ENCODE measurements at regions not wholly inside any gene's neighbourhood (a gene's known extent, or its start where the extent isn't known, plus 50 kb on each side); places are given as distances from the start of the nearest gene placed in this dataset.

- Histone ChIP-seq H3K4me3 (ENCODE audit: low read depth, low read length) (no peak overlapping the region), H3K9me3 (ENCODE audit: control insufficient read depth, insufficient read depth, low read depth, low read length) (no peaks in the 10 kb centered on the region), H3K27ac (ENCODE audit: extremely low read depth, low read depth, low read length) (no peak overlapping the region), H3K4me1 (ENCODE audit: control insufficient read depth, insufficient read depth, low read length) (no peaks in the 10 kb centered on the region), H3K36me3 (ENCODE audit: control insufficient read depth in 2 of 2, insufficient read depth in 1 of 2, low read length in 2 of 2) (no peaks in the 10 kb centered on the region)
- POLR2A ChIA-PET, result no interaction called here
- TF ChIP-seq ZBTB49 (tag by site-specific recombination; IDR thresholded peaks at IDR 0.05; ENCODE audit: low read depth) (no peak), ZBTB48 (tag by site-specific recombination; IDR thresholded peaks at IDR 0.05) (no peak), ZNF701 (tag by site-specific recombination; IDR thresholded peaks at IDR 0.05) (no peak), ZNF610 (tag by site-specific recombination; IDR thresholded peaks at IDR 0.05; ENCODE audit: borderline replicate concordance) (no peak), ZNF184 (tag by site-specific recombination; IDR thresholded peaks at IDR 0.05) (no peak), ZNF530 (tag by site-specific recombination; IDR thresholded peaks at IDR 0.05; ENCODE audit: low read depth) (no peak), ZNF266 (tag by site-specific recombination; IDR thresholded peaks at IDR 0.05; ENCODE audit: low read depth) (no peak), SP2 (tag by site-specific recombination; IDR thresholded peaks at IDR 0.05) (no peak), GFI1B (tag by site-specific recombination; IDR thresholded peaks at IDR 0.05) (no peak), ZNF274 (IDR thresholded peaks at IDR 0.05; ENCODE audit: low read length) (no peak), ZNF274 (tag by site-specific recombination; IDR thresholded peaks at IDR 0.05; ENCODE audit: borderline replicate concordance) (no peak)
- CTCF ChIA-PET, result no interaction called here
Observed at GRCh38 chr5:109630093-109630492, 59.6 kb upstream of the MAN2A1 start.

- no peak overlapping the region for H3K4me3 ChIP-seq (ENCODE audit: low read depth, low read length)
- no peak overlapping the region for H3K27ac ChIP-seq (ENCODE audit: extremely low read depth, low read depth, low read length)
- H3K9me3 ChIP-seq (ENCODE audit: control insufficient read depth, insufficient read depth, low read depth, low read length), result no peaks in the 10 kb centered on the region
- CTCF ChIA-PET, result no interaction called here
- H3K4me1 ChIP-seq (ENCODE audit: control insufficient read depth, insufficient read depth, low read length), result no peaks in the 10 kb centered on the region
- H3K36me3 ChIP-seq (ENCODE audit: control insufficient read depth in 2 of 2, insufficient read depth in 1 of 2, low read length in 2 of 2), result no peaks in the 10 kb centered on the region
- POLR2A ChIA-PET, result no interaction called here
- no peak for TF ChIP-seq ZBTB44 (tag by site-specific recombination; IDR thresholded peaks at IDR 0.05)
- TF ChIP-seq GLIS2 (tag by site-specific recombination; IDR thresholded peaks at IDR 0.05), result no peak
- TF ChIP-seq ZBTB26 (tag by site-specific recombination; optimal IDR thresholded peaks at IDR 0.05), result no peak
- TF ChIP-seq ZNF76 (tag by site-specific recombination; IDR thresholded peaks at IDR 0.05; ENCODE audit: borderline replicate concordance, low read depth), result no peak
- no peak for TF ChIP-seq KLF16 (tag by site-specific recombination; IDR thresholded peaks at IDR 0.05)
- no peak for TF ChIP-seq ZNF274 (IDR thresholded peaks at IDR 0.05; ENCODE audit: low read length)
- no peak for TF ChIP-seq ZNF274 (tag by site-specific recombination; IDR thresholded peaks at IDR 0.05; ENCODE audit: borderline replicate concordance)
- no peak for TF ChIP-seq ZNF341 (tag by site-specific recombination; IDR thresholded peaks at IDR 0.05; ENCODE audit: low read depth)
- TF ChIP-seq ZNF404 (tag by site-specific recombination; IDR thresholded peaks at IDR 0.05), result no peak
- TF ChIP-seq ZNF747 (tag by site-specific recombination; IDR thresholded peaks at IDR 0.05), result no peak
- TF ChIP-seq ZNF660 (tag by site-specific recombination; IDR thresholded peaks at IDR 0.05), result no peak
- no peak for TF ChIP-seq SP2 (tag by site-specific recombination; IDR thresholded peaks at IDR 0.05)
- TF ChIP-seq PRDM10 (tag by site-specific recombination; IDR thresholded peaks at IDR 0.05), result no peak
- TF ChIP-seq ZNF529 (tag by site-specific recombination; IDR thresholded peaks at IDR 0.05; ENCODE audit: insufficient replicate concordance), result no peak
- no peak for TF ChIP-seq KLF17 (tag by site-specific recombination; IDR thresholded peaks at IDR 0.05)
- no peak for TF ChIP-seq ZXDB (tag by site-specific recombination; IDR thresholded peaks at IDR 0.05)
Observed at GRCh38 chr5:109628591-109628990, 61.1 kb upstream of the MAN2A1 start.
